SK-N-MC (cell line): ENCODE measurements at regions not wholly inside any gene's neighbourhood (a gene's known extent, or its start where the extent isn't known, plus 50 kb on each side); places are given as distances from the start of the nearest gene placed in this dataset.

Source experiments
- EZH2 ChIP-seq: fragments of 200-600 bp; sonication (generic); IDR thresholded peaks from one replicate; pipeline ENCODE4 v1.6.1; 2017; ENCODE audit warnings: antibody characterized with exemption
- POLR2AphosphoS5 ChIP-seq: IDR thresholded peaks from 2 replicates; pipeline ENCODE4 v1.6.1; 2012; ENCODE audit warnings: mild to moderate bottlenecking, low read depth, low read length, borderline replicate concordance

- no peak for TF ChIP-seq EZH2
- no peak for TF ChIP-seq POLR2AphosphoS5
These were observed 329.7 kb upstream of the MEIS1 start for GRCh38 chr2:66105066-66105753.
